MM.1S (cell line): ENCODE measurements at regions not wholly inside any gene's neighbourhood (a gene's known extent, or its start where the extent isn't known, plus 50 kb on each side); places are given as distances from the start of the nearest gene placed in this dataset.

Experiments used
- DNase-seq: peaks from one replicate; pipeline ENCODE4 v3.0.0-alpha.2; 2015
- H2AFZ ChIP-seq: fragments of 300-600 bp; sonication (generic); 2 replicates; pipeline ENCODE4 v1.6.0; 2016; ENCODE audit warnings: antibody characterized with exemption, low read length
- H3F3A ChIP-seq: fragments of 300-600 bp; sonication (generic); 2 replicates; pipeline ENCODE4 v1.6.1; 2016; ENCODE audit warnings: mild to moderate bottlenecking, antibody characterized with exemption, low read length, moderate library complexity, mixed read lengths; ENCODE audit not compliant: insufficient read depth
- H3K27ac ChIP-seq: fragments of 300-600 bp; sonication (generic); 2 replicates; pipeline ENCODE4 v1.5.1; 2016; ENCODE audit warnings: mild to moderate bottlenecking, low read length
- H3K27me3 ChIP-seq: fragments of 300-600 bp; sonication (generic); replicated peaks from 2 replicates; pipeline ENCODE4 v1.6.0; 2016; ENCODE audit warnings: low read length; ENCODE audit not compliant: insufficient read depth
- H3K36me3 ChIP-seq: fragments of 300-600 bp; sonication (generic); replicated peaks from 2 replicates; pipeline ENCODE4 v1.6.1; 2016; ENCODE audit warnings: mild to moderate bottlenecking, low read length, mixed read lengths; ENCODE audit not compliant: insufficient read depth
- H3K4me1 ChIP-seq: fragments of 300-600 bp; sonication (generic); 2 replicates; pipeline ENCODE4 v1.6.1; 2016; ENCODE audit warnings: low read length, mixed read lengths
- H3K4me2 ChIP-seq: fragments of 300-600 bp; sonication (generic); 2 replicates; pipeline ENCODE4 v1.6.0; 2016; ENCODE audit warnings: low read depth, low read length
- H3K4me3 ChIP-seq: fragments of 300-600 bp; sonication (generic); 2 replicates; pipeline ENCODE4 v1.5.1; 2016; ENCODE audit warnings: low read length, mixed read lengths
- H3K79me2 ChIP-seq: fragments of 300-600 bp; sonication (generic); 2 replicates; pipeline ENCODE4 v1.6.1; 2016; ENCODE audit warnings: mixed run types, low read length, mixed read lengths
- H3K9ac ChIP-seq: fragments of 300-600 bp; sonication (generic); 2 replicates; pipeline ENCODE4 v1.6.1; 2016; ENCODE audit warnings: low read length, mixed read lengths
- H3K9me2 ChIP-seq: fragments of 300-600 bp; sonication (generic); replicated peaks from 2 replicates; pipeline ENCODE4 v1.6.1; 2016; ENCODE audit warnings: mild to moderate bottlenecking, low read length, mixed read lengths; ENCODE audit not compliant: insufficient read depth
- H3K9me3 ChIP-seq: fragments of 300-600 bp; sonication (generic); replicated peaks from 2 replicates; pipeline ENCODE4 v1.6.1; 2016; ENCODE audit warnings: mild to moderate bottlenecking, low read length, mixed read lengths; ENCODE audit not compliant: insufficient read depth
- H4K20me1 ChIP-seq: fragments of 300-600 bp; sonication (generic); 2 replicates; pipeline ENCODE4 v1.6.1; 2016; ENCODE audit warnings: mild to moderate bottlenecking, low read length, moderate library complexity, mixed read lengths; ENCODE audit not compliant: insufficient read depth
- CTCF ChIP-seq: fragments of 300-600 bp; sonication (generic); IDR thresholded peaks from 2 replicates; pipeline ENCODE4 v1.5.1; 2016; ENCODE audit warnings: antibody characterized with exemption, low read length, mixed read lengths
- EZH2 ChIP-seq: fragments of 300-600 bp; sonication (generic); optimal IDR thresholded peaks from 2 replicates; pipeline ENCODE3; 2017; ENCODE audit warnings: low read depth, mild to moderate bottlenecking, antibody characterized with exemption, low read length, mixed read lengths
- EZH2phosphoT487 ChIP-seq: fragments of 300-600 bp; sonication (generic); IDR thresholded peaks from 2 replicates; pipeline ENCODE4 v1.6.1; 2018; ENCODE audit warnings: antibody characterized with exemption, low read length

GRCh38 chr13:87942205-87942604 is 271.0 kb downstream of the SLITRK5 start:
- Histone ChIP-seq H3K9me3 (no peaks in the 10 kb centered on the region), H3K9me2 (no peaks in the 10 kb centered on the region), H4K20me1 (no peaks in the 10 kb centered on the region), H3K27ac (no peak overlapping the region), H3F3A (no peaks in the 10 kb centered on the region), H3K4me2 (no peak overlapping the region), H3K4me3 (no peak overlapping the region), H3K36me3 (no peaks in the 10 kb centered on the region), H3K79me2 (no peaks in the 10 kb centered on the region), H3K4me1 (no peaks in the 10 kb centered on the region), H3K9ac (no peak overlapping the region), H2AFZ (no peak overlapping the region), H3K27me3 (no peaks in the 10 kb centered on the region)
- no peak for DNase-seq
- TF ChIP-seq EZH2phosphoT487 (no peak), CTCF (no peak), EZH2 (no peak)

DNA sequence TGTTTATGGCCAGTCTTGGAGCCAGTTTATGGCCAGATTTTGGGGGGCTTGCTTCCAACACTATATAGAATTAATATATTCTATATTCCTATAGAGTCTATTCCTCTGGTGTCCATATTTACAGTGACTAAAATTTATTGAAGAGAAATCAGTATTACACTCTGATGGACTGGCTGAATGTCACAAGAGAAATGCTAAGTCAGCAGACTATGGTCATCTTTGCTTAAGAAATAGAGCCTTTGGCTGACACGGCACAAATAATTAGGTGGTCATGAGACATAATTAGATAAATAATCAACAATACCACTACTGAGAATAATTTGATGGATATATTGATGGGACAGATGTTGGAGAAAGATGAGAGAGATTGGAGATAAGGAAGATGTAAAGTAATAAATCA is 272.9 kb downstream of the SLITRK5 start:
- no peaks in the 10 kb centered on the region for H3K9me2 ChIP-seq
- H3K9me3 ChIP-seq = no peaks in the 10 kb centered on the region

DNA sequence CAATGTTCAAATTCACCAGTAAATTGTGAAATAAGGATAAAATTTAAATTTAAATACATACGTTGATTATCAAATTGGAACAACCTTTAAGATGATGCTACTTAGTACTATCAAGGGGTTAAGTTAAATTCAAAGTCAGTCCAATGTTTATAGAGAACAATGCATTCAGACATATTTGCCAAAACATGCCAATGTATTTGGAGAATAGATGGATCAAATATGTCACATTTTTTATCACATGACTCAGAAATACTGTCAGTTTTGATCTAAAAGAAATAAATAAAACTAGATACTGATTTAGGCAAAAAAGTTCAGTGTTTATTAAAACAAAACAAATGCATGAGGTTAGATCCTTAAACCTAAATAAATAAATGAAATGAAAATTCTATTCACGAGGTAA is 281.2 kb downstream of the SLITRK5 start:
- no peak for TF ChIP-seq EZH2
- TF ChIP-seq CTCF = no peak
- TF ChIP-seq EZH2phosphoT487 = no peak
- no peaks in the 10 kb centered on the region for H3F3A ChIP-seq
- no peak for DNase-seq
- H3K79me2 ChIP-seq = no peaks in the 10 kb centered on the region
- no peak overlapping the region for H3K9ac ChIP-seq
- no peaks in the 10 kb centered on the region for H3K27me3 ChIP-seq
- H3K4me3 ChIP-seq = no peak overlapping the region
- H3K4me1 ChIP-seq = no peaks in the 10 kb centered on the region
- H4K20me1 ChIP-seq = no peaks in the 10 kb centered on the region
- H3K27ac ChIP-seq = no peak overlapping the region
- no peaks in the 10 kb centered on the region for H3K9me2 ChIP-seq
- H2AFZ ChIP-seq = no peak overlapping the region
- H3K4me2 ChIP-seq = no peak overlapping the region
- no peaks in the 10 kb centered on the region for H3K9me3 ChIP-seq
- H3K36me3 ChIP-seq = no peaks in the 10 kb centered on the region

More for the DNA sequence above, 272.9 kb downstream of the SLITRK5 start:
- Histone ChIP-seq H4K20me1 (no peaks in the 10 kb centered on the region), H3K4me1 (no peaks in the 10 kb centered on the region), H2AFZ (no peak overlapping the region), H3K9ac (no peak overlapping the region), H3K27me3 (no peaks in the 10 kb centered on the region), H3K79me2 (no peaks in the 10 kb centered on the region), H3K4me2 (no peak overlapping the region), H3K4me3 (no peak overlapping the region), H3K27ac (no peak overlapping the region), H3F3A (no peaks in the 10 kb centered on the region), H3K36me3 (no peaks in the 10 kb centered on the region)
- DNase-seq = no peak
- TF ChIP-seq EZH2phosphoT487 (no peak), EZH2 (no peak), CTCF (no peak)

DNA sequence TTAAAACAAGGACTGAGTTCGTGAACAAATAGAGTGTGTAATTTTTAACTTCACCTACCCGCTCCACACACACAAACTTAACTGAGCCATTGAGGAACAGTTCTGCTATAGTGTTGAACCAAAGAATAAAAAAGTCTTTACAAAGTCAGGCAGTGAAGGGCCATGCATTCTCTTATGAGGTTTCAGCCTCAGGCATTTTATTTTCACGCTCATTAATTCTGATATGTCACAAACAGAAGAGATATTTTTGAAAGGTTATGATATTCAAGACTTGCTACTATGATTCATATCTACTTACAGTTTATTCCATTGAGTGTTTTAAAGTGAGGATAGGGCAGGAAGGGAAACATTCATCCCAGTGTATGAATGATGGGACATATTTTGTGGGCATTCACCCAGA is 282.2 kb downstream of the SLITRK5 start:
- no peak for DNase-seq
- Histone ChIP-seq H3K9me2 (no peaks in the 10 kb centered on the region), H3K4me2 (no peak overlapping the region), H3K36me3 (no peaks in the 10 kb centered on the region), H3K27ac (no peak overlapping the region), H3K79me2 (no peaks in the 10 kb centered on the region), H3F3A (no peaks in the 10 kb centered on the region), H3K4me3 (no peak overlapping the region), H3K9ac (no peak overlapping the region), H3K4me1 (no peaks in the 10 kb centered on the region), H2AFZ (no peak overlapping the region), H3K27me3 (no peaks in the 10 kb centered on the region), H4K20me1 (no peaks in the 10 kb centered on the region), H3K9me3 (no peaks in the 10 kb centered on the region)
- TF ChIP-seq EZH2 = no peak
- TF ChIP-seq CTCF = no peak
- TF ChIP-seq EZH2phosphoT487 = no peak
